Spleen (tissue), 7 donors: ENCODE measurements at regions not wholly inside any gene's neighbourhood (a gene's known extent, or its start where the extent isn't known, plus 50 kb on each side); places are given as distances from the start of the nearest gene placed in this dataset.

Experiments
- CTCF ChIP-seq, 11 experiments: fragments of 200-600 bp in 7 of 11; fragments of 450-650 bp in 4 of 11; sonication (generic) in 4 of 11; IDR thresholded peaks in 8 of 11; conservative IDR thresholded peaks in 3 of 11; 1 replicate in 7 of 11; 2 replicates in 4 of 11; pipeline versions ENCODE4 v1.4.0 to v1.8.0; 2016 to 2021; ENCODE audit warnings: antibody characterized with exemption in 11 of 11, inconsistent platforms in 4 of 11, mild to moderate bottlenecking in 1 of 11
- POLR2A ChIP-seq, 3 donors: fragments of 450-650 bp; IDR thresholded peaks; one replicate each; pipeline ENCODE4 v1.5.1; 2017; ENCODE audit warnings: antibody characterized with exemption in 3 of 3, mild to moderate bottlenecking in 1 of 3
- donor health status: DM: no; HTN: no; CAD: no; lungs with moderate emphysema.
- donor health status: DM: no; HTN: no; CAD: no.
- donor health status: DM: no; HTN: no; CAD: no.

GRCh38 chr19:32208060-32208459 is 137.3 kb upstream of the ZNF507 start:
- TF ChIP-seq CTCF (IDR thresholded peaks at IDR 0.05 in 8 of 11, conservative IDR thresholded peaks at IDR 0.05 in 3 of 11) (no peak), POLR2A (IDR thresholded peaks at IDR 0.05) (no peak)
